Stimulated activated CD4-positive, alpha-beta T cell treated with anti-CD3 and anti-CD28 coated beads, Interleukin-1b, Interleukin-23, amount 100 ng/mL, for 1 hour (primary cell): ENCODE measurements at regions not wholly inside any gene's neighbourhood (a gene's known extent, or its start where the extent isn't known, plus 50 kb on each side); places are given as distances from the start of the nearest gene placed in this dataset.
"Not testable (repeated sequence)": the region's sequence is repeated elsewhere in the genome, so short reads cannot be mapped to it uniquely, and the experiment has no call there.

ENCODE experiments used
- DNase-seq, 2 donors: peaks; one replicate each; pipeline ENCODE4 v3.0.0-alpha.2; 2020; ENCODE audit warnings: low read depth in 2 of 2

GRCh38 chr7:45407730-45408408 is 166.3 kb upstream of the ADCY1 start:
- DNase-seq = no peak

- no peak for DNase-seq
Measured at GRCh38 chr7:45408409-45408737, 165.8 kb upstream of the ADCY1 start.

- DNase-seq = no peak
Measured at GRCh38 chr7:45410893-45411292, 163.3 kb upstream of the ADCY1 start.

- DNase-seq = no peak
Measured at GRCh38 chr7:45413419-45413818, 160.7 kb upstream of the ADCY1 start.

DNA sequence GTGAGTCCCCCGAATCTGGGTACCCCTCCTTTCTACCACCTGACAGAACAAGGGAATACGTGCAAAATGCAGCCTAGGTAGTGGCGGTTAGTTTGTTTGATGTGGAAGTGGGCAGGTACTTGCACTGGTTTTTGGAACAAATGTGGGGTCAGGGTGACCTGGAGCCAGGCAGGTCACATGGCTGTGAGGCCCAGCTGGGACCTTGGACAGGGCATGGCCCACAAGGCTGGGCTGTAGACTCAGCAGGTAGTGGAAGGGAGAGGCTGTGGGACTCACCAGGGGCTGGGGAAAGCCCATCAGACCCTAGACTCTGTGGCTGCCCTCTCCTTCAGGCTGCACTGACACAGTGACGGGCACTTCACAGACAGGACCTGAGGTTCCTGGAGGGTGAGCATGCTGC is 159.9 kb upstream of the ADCY1 start:
- no peak for DNase-seq

DNA sequence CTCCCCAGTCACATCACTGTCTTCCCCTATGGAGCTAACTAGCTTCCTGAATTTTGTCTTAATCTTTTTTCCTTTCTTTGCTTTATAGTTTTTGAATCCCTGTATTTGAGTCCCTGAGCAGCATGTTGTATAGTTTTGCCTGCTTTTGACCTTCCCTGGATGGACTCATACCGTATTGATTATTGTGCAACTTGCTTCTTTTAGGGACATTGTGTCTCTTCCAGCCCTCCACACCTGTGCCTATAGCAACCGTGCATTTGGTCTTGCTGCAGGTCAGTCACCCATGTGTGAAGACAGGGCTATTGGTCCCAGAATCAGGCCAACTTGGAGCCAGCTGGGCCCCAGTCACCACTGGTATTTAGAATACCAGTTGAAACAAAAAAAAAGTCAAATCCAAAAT is 158.9 kb upstream of the ADCY1 start:
- no peak for DNase-seq

- DNase-seq = no peak
Measured at GRCh38 chr7:45416846-45417245, 157.3 kb upstream of the ADCY1 start.

DNA sequence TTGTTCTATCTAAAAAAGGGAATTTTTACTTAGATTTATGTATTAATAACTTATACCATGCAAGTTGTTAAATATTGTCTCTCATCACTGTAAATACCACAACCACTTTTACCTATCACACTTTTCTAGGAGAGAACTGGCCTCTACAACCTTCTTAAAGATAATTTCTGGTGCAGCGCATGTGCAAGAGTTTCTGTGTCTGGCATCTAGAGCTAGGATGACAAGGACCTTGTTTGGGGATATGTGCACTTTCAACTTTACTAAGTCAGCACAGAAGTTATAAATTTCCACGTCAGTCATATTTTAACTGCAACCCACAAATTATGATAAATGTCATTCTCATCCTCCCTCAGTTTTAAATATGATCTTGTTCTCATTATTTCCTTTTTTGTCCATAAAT is 156.9 kb upstream of the ADCY1 start:
- no peak for DNase-seq

- no peak for DNase-seq
Measured at GRCh38 chr7:45417735-45418134, 156.4 kb upstream of the ADCY1 start.

GRCh38 chr7:45420843-45421495 is 153.2 kb upstream of the ADCY1 start:
- DNase-seq = no peak

DNA sequence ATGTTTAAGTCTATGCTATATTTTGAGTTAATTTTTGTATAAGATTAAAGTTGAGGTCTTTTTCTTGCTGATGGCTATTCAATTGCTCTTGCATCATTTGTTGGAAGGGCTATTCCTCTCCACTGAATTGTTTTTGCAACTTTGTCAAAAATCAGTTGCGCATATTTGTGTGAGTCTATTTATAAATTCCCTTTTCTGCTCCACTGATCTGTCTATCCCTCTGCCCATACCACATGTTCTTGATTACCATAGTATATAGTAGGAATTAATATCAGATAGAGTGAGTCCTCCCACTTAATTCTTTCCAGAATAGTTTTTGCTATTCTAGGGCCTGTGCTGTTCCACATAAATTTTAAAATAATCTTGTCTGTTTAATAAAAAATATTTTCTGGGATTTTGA is 152.4 kb upstream of the ADCY1 start:
- no peak for DNase-seq

DNA sequence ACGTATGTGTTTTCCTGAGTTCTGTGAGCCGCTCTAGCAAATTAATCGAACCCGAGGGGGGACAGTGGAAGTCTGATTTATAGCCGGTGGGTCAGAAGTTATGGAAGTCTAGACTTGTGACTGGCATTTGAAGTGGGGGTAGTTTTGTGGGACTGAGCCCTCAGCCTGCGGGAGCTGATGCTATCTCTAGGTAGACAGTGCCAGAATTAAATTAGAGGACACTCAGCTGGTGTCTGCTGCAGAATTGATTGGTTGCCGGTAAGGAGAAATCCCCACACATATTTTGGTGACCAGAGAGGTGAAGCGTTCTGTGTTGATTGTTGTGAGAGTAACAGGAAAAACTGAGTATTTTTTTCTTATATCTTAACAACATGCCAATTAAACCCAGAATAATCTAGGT is 143.8 kb upstream of the ADCY1 start:
- no peak for DNase-seq

DNA sequence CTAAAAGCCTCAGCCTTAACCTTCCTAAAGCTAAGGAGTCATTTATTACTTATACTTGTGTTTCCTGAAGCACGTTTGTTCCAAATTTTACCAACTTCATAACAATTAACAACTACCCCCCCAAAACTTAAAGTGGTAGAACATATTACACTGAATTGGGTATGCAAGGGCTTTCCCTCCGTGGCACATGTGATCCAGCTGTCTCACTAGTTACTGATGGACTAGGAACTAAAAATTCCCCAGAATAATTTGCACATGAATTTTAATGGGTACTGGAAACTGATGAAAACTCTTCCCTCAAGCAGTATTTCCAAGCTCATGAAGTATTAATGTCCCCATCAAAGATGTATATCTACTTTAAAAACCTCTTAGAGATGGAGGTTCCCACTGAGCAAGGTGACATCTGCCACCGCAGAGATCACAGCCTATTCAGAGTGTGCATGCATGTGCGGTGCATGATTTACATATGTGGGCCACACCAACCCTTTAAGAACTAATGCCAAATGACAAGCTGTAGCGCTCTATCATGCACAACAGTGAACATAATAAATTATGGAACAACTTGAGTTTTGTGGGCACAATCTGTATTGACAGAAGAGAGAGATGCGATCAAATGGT is 139.9 kb upstream of the ADCY1 start:
- no peak for DNase-seq

DNA sequence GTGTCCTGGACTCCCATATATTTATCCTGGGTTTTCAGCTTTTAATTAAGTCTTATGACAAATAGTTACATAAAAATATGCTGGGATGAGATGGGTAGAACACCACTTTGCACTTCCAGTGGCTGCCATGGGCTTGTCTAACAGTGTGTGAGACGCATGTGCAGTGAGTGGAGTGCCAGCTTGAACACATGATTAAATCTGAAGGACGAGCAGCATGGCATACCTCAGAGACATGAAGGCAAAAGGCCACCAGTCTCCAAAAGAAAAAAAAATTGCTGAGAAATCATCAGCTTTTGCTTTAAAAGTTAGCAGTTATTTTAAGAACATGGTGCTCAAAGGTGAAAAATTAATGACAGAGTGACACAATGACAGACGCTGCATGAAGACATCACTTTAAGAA is 139.0 kb upstream of the ADCY1 start:
- DNase-seq = no peak

DNA sequence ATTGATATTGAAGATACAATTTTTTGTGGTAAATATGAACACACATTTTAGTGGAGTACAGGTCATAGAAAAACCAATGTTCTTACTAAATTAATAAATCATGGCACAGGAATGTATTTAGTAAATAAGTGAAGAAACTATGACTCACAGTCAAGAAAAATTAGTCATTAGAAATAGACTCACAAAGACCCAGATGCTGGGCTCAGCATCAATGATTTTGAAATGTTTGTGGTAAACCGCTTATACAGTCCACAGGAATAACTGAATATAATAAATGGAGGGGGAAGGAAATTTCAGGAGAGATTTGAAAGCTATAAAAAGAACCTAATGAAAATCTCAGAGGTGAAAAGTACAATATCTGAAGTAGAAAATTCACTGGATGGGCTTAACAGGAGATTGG is 138.3 kb upstream of the ADCY1 start:
- DNase-seq = no peak

- not testable (repeated sequence) for DNase-seq
Measured at GRCh38 chr7:45440776-45441175, 133.4 kb upstream of the ADCY1 start.

DNA sequence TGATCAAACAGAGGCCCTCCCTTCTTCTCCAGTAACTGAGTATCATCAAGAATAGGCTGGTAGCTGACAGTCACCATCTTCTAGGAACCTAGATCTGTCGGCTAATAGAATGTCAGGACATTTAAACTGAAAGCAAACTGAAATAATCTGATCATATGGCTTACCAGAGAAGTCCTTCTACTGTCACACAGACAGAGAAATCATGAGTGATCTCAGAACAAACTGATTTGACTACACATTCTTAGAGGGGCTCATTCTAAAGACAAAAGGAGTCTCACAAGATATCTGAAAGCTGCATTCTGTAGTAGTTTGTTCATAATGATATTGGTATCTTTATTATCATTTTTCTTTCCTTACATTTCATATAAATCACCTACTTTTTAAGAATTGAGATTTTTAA is 130.9 kb upstream of the ADCY1 start:
- DNase-seq = no peak

DNA sequence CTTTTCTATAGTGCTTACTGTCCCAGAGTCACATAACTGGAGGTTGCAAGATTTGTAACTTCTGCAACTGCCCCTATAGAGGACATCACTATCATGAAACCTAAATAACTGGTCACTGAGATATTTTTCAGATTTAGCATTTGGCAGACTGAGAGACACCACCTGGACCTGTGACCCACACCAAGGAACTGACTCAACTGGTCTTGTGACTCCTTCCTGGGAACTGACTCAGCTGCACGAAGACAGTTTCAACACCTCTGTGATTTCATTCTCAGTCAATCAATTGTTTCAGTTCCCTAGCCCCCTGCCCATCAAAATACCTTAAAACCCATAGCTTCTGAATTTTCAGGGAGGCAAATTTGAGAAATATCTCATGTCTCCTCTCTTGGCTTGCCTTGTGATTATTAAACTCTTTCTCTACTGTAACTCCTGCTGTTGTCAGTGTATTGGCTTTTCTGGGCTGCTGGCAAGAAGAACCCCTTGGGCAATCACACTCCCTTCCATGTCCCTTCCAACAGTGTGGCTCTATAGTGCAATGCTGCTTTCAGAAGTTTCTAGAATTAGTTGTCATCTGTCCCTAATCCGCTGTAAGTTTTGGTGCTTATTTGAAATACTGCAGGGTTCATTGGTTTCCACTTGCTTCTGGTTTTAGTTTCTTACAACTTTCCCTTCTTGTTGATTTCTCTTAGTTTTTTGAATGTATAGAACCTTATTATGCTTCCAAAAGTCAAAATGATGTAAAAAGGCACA is 127.8 kb upstream of the ADCY1 start:
- DNase-seq = no peak

- DNase-seq = no peak
Measured at GRCh38 chr7:45447296-45447695, 126.9 kb upstream of the ADCY1 start.

DNA sequence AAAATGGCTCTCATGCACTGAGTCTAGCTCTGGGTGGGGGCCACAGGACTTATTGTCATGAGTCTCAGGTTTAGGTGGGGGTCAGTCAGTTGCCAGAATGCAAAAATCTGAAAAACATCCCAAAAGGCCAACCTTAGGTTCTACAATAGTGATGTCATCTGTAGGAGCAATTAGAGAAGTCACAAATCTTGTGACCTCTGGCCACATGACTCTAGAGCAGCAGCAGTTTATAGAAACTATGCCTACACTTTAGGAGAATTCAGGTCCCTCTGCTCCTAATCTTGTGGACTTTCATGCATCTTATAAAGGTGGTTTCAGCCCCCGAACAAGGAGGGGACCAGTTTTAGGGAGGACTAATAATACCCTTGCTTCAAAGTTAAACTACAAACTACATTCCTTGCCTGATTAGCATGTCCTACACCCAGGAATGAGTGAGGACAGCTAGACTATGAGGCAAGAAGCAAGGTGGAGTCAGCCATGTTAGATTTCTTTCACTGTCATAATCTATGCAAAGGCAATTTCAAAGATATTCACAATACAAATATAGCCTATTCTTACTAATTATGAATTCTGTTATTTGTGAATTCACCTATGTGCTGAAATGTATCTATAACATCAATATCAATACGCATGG is 123.5 kb upstream of the ADCY1 start:
- no peak for DNase-seq

GRCh38 chr7:45451342-45452035 is 122.7 kb upstream of the ADCY1 start:
- no peak for DNase-seq

GRCh38 chr7:45454771-45455170 is 119.4 kb upstream of the ADCY1 start:
- no peak for DNase-seq
